MM.1S (cell line): ENCODE measurements at regions not wholly inside any gene's neighbourhood (a gene's known extent, or its start where the extent isn't known, plus 50 kb on each side); places are given as distances from the start of the nearest gene placed in this dataset.

ENCODE experiments used
- DNase-seq: peaks from one replicate; pipeline ENCODE4 v3.0.0-alpha.2; 2015
- H2AFZ ChIP-seq: fragments of 300-600 bp; sonication (generic); 2 replicates; pipeline ENCODE4 v1.6.0; 2016; ENCODE audit warnings: antibody characterized with exemption, low read length
- H3F3A ChIP-seq: fragments of 300-600 bp; sonication (generic); 2 replicates; pipeline ENCODE4 v1.6.1; 2016; ENCODE audit warnings: mild to moderate bottlenecking, antibody characterized with exemption, low read length, moderate library complexity, mixed read lengths; ENCODE audit not compliant: insufficient read depth
- H3K27ac ChIP-seq: fragments of 300-600 bp; sonication (generic); 2 replicates; pipeline ENCODE4 v1.5.1; 2016; ENCODE audit warnings: mild to moderate bottlenecking, low read length
- H3K27me3 ChIP-seq: fragments of 300-600 bp; sonication (generic); replicated peaks from 2 replicates; pipeline ENCODE4 v1.6.0; 2016; ENCODE audit warnings: low read length; ENCODE audit not compliant: insufficient read depth
- H3K36me3 ChIP-seq: fragments of 300-600 bp; sonication (generic); replicated peaks from 2 replicates; pipeline ENCODE4 v1.6.1; 2016; ENCODE audit warnings: mild to moderate bottlenecking, low read length, mixed read lengths; ENCODE audit not compliant: insufficient read depth
- H3K4me1 ChIP-seq: fragments of 300-600 bp; sonication (generic); 2 replicates; pipeline ENCODE4 v1.6.1; 2016; ENCODE audit warnings: low read length, mixed read lengths
- H3K4me2 ChIP-seq: fragments of 300-600 bp; sonication (generic); 2 replicates; pipeline ENCODE4 v1.6.0; 2016; ENCODE audit warnings: low read depth, low read length
- H3K4me3 ChIP-seq: fragments of 300-600 bp; sonication (generic); 2 replicates; pipeline ENCODE4 v1.5.1; 2016; ENCODE audit warnings: low read length, mixed read lengths
- H3K79me2 ChIP-seq: fragments of 300-600 bp; sonication (generic); 2 replicates; pipeline ENCODE4 v1.6.1; 2016; ENCODE audit warnings: mixed run types, low read length, mixed read lengths
- H3K9ac ChIP-seq: fragments of 300-600 bp; sonication (generic); 2 replicates; pipeline ENCODE4 v1.6.1; 2016; ENCODE audit warnings: low read length, mixed read lengths
- H3K9me2 ChIP-seq: fragments of 300-600 bp; sonication (generic); replicated peaks from 2 replicates; pipeline ENCODE4 v1.6.1; 2016; ENCODE audit warnings: mild to moderate bottlenecking, low read length, mixed read lengths; ENCODE audit not compliant: insufficient read depth
- H3K9me3 ChIP-seq: fragments of 300-600 bp; sonication (generic); replicated peaks from 2 replicates; pipeline ENCODE4 v1.6.1; 2016; ENCODE audit warnings: mild to moderate bottlenecking, low read length, mixed read lengths; ENCODE audit not compliant: insufficient read depth
- H4K20me1 ChIP-seq: fragments of 300-600 bp; sonication (generic); 2 replicates; pipeline ENCODE4 v1.6.1; 2016; ENCODE audit warnings: mild to moderate bottlenecking, low read length, moderate library complexity, mixed read lengths; ENCODE audit not compliant: insufficient read depth
- EZH2 ChIP-seq: fragments of 300-600 bp; sonication (generic); optimal IDR thresholded peaks from 2 replicates; pipeline ENCODE3; 2017; ENCODE audit warnings: low read depth, mild to moderate bottlenecking, antibody characterized with exemption, low read length, mixed read lengths
- EZH2phosphoT487 ChIP-seq: fragments of 300-600 bp; sonication (generic); IDR thresholded peaks from 2 replicates; pipeline ENCODE4 v1.6.1; 2018; ENCODE audit warnings: antibody characterized with exemption, low read length
- TF ChIP-seq, protein P1 (sequence below): fragments of 300-600 bp; sonication (generic); IDR thresholded peaks from 2 replicates; pipeline ENCODE4 v1.5.1; 2016; ENCODE audit warnings: antibody characterized with exemption, low read length, mixed read lengths

DNA sequence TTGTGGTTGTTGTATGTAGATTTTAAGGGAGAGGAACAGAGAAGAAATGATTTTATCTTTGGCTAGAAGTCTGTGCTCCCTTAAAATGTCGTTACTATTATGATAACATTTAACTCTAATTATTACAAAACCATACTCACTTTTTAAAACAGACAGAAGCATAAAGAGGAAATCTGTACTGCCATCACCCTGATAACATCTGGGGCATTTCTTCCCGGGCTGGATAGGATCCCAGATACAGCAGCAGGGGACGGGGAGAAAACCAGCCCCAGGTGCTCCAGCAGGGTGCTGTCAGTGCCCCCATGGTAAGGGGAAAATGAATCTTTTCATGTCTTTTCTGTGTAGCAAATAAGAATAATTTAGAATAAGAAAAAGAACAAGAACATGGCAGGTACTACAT is 139.4 kb upstream of the IRX6 start:
- H4K20me1 ChIP-seq, result no peaks in the 10 kb centered on the region
- H3K27me3 ChIP-seq, result no peaks in the 10 kb centered on the region
- no peak overlapping the region for H3K9ac ChIP-seq
- H3K4me2 ChIP-seq, result no peak overlapping the region
- H3K79me2 ChIP-seq, result no peaks in the 10 kb centered on the region
- no peak for DNase-seq
- H3K27ac ChIP-seq, result no peak overlapping the region
- no peak overlapping the region for H2AFZ ChIP-seq
- H3F3A ChIP-seq, result no peaks in the 10 kb centered on the region
- TF ChIP-seq EZH2phosphoT487 (no peak), EZH2 (no peak)
- TF ChIP-seq, protein P1, sequence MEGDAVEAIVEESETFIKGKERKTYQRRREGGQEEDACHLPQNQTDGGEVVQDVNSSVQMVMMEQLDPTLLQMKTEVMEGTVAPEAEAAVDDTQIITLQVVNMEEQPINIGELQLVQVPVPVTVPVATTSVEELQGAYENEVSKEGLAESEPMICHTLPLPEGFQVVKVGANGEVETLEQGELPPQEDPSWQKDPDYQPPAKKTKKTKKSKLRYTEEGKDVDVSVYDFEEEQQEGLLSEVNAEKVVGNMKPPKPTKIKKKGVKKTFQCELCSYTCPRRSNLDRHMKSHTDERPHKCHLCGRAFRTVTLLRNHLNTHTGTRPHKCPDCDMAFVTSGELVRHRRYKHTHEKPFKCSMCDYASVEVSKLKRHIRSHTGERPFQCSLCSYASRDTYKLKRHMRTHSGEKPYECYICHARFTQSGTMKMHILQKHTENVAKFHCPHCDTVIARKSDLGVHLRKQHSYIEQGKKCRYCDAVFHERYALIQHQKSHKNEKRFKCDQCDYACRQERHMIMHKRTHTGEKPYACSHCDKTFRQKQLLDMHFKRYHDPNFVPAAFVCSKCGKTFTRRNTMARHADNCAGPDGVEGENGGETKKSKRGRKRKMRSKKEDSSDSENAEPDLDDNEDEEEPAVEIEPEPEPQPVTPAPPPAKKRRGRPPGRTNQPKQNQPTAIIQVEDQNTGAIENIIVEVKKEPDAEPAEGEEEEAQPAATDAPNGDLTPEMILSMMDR, result no peak
- no peaks in the 10 kb centered on the region for H3K4me1 ChIP-seq
- no peaks in the 10 kb centered on the region for H3K9me2 ChIP-seq
- H3K4me3 ChIP-seq, result no peak overlapping the region
- H3K36me3 ChIP-seq, result no peaks in the 10 kb centered on the region
- no peaks in the 10 kb centered on the region for H3K9me3 ChIP-seq

DNA sequence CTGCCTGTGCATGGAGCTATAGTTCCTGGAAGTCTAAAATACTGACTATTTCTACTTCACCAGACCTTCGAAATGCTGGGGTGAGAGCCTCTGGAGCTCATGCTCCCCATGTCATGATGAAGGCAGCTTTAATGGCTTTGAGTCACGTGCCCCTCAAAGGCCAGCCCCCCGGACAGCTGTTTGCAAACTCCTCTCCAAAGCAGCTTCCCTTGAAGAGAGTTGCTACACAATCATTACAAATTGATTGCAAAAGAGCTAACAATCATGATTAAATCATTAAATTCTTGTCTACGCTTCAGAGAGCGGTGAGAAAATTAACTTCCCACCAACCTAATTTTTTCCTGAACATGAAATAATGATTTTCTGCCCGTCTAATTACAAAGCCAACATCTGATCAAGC is 134.8 kb upstream of the IRX6 start:
- TF ChIP-seq, protein P1, result no peak
- TF ChIP-seq EZH2 (no peak), EZH2phosphoT487 (no peak)
- Histone ChIP-seq H3K27me3 (no peaks in the 10 kb centered on the region), H3K9ac (no peak overlapping the region), H2AFZ (no peak overlapping the region), H4K20me1 (no peaks in the 10 kb centered on the region), H3K4me1 (no peaks in the 10 kb centered on the region), H3K4me2 (no peak overlapping the region), H3K36me3 (no peaks in the 10 kb centered on the region), H3K4me3 (no peak overlapping the region), H3K9me3 (no peaks in the 10 kb centered on the region), H3K79me2 (no peaks in the 10 kb centered on the region), H3K27ac (no peak overlapping the region), H3F3A (no peaks in the 10 kb centered on the region), H3K9me2 (no peaks in the 10 kb centered on the region)
- no peak for DNase-seq

- H3K4me1 ChIP-seq, result no peaks in the 10 kb centered on the region
- H3K36me3 ChIP-seq, result no peaks in the 10 kb centered on the region
- no peak overlapping the region for H3K4me3 ChIP-seq
- H3K79me2 ChIP-seq, result no peaks in the 10 kb centered on the region
- no peaks in the 10 kb centered on the region for H3K9me2 ChIP-seq
- H3F3A ChIP-seq, result no peaks in the 10 kb centered on the region
- H2AFZ ChIP-seq, result no peak overlapping the region
- no peak for DNase-seq
- no peaks in the 10 kb centered on the region for H3K9me3 ChIP-seq
- H3K9ac ChIP-seq, result no peak overlapping the region
- H3K27ac ChIP-seq, result no peak overlapping the region
- H3K27me3 ChIP-seq, result no peaks in the 10 kb centered on the region
- TF ChIP-seq EZH2phosphoT487, result no peak
- TF ChIP-seq EZH2, result no peak
- TF ChIP-seq, protein P1, result no peak
- no peak overlapping the region for H3K4me2 ChIP-seq
- no peaks in the 10 kb centered on the region for H4K20me1 ChIP-seq
These were observed 134.0 kb upstream of the IRX6 start for GRCh38 chr16:55189682-55190636.
